Lower lobe of right lung (tissue), 2 donors: ENCODE measurements at regions not wholly inside any gene's neighbourhood (a gene's known extent, or its start where the extent isn't known, plus 50 kb on each side); places are given as distances from the start of the nearest gene placed in this dataset.

Experiments used
- ATAC-seq, 2 donors: fragments of 200-7000 bp; cut with Tn5 transposase; one replicate each; pipeline ENCODE4 v1.9.1; 2020 to 2022; ENCODE audit warnings: mild to moderate bottlenecking in 2 of 2, moderate library complexity in 2 of 2
- DNase-seq: peaks from one replicate; pipeline ENCODE4 v3.0.0-alpha.2; 2020
- H3K27ac ChIP-seq: fragments of 200-600 bp; one replicate; pipeline ENCODE4 v1.8.0; 2022
- H3K27me3 ChIP-seq: fragments of 200-600 bp; one replicate; pipeline ENCODE4 v1.8.0; 2022; ENCODE audit warnings: low read depth
- H3K36me3 ChIP-seq: fragments of 200-600 bp; one replicate; pipeline ENCODE4 v1.8.0; 2022; ENCODE audit warnings: mild to moderate bottlenecking
- H3K4me1 ChIP-seq: fragments of 200-600 bp; one replicate; pipeline ENCODE4 v1.8.0; 2022
- H3K4me3 ChIP-seq: fragments of 200-600 bp; one replicate; pipeline ENCODE4 v1.8.0; 2022; ENCODE audit warnings: mild to moderate bottlenecking
- H3K9me3 ChIP-seq: fragments of 200-600 bp; one replicate; pipeline ENCODE4 v1.8.0; 2022
- intact Hi-C: fragments of 100-400 bp; cut with DNase I; formaldehyde crosslinking; loops from one replicate; pipeline ENCODE4 v1.11.0; 2022
- TF ChIP-seq, protein P1 (sequence below): fragments of 200-600 bp; IDR thresholded peaks from one replicate; pipeline ENCODE4 v1.8.0; 2022; ENCODE audit warnings: antibody characterized with exemption, mild to moderate bottlenecking
- donor health status: DM: no; HTN: yes; CAD: no; lungs with severe emphysema.

DNA sequence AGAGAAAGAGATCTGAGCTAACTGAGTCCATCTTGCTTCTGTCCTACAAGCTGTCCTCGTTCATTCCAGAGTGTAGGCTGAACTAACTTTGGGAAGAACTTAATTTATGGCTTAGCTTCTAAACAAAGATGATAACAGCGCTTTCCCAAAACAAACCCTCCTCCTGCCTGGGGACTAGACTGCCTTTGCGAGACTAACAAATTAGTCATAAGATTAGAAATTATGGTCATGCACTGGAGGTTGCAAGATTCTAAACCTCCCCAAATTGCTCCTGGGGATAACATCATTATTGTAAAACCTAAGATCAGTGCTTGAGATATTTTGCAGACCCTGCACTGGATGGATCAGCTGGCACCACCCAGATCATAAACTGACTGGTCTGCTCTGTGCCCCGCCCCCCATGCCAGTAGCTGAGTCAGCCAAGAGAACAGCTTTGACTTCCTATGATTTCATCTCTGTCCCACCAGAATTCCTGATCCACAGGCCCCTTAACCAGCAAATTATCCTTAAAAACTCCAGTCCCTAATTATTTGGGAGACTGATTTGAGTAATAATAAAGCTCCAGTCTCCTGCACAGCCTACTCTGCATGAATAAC lies 883.3 kb downstream of the TRIML1 start:
- intact Hi-C loops: no loop called here
- H3K4me3 ChIP-seq: no peak overlapping the region
- no peaks in the 10 kb centered on the region for H3K36me3 ChIP-seq
- H3K9me3 ChIP-seq: no peaks in the 10 kb centered on the region
- no peak for DNase-seq
- ATAC-seq: no peak
- no peaks in the 10 kb centered on the region for H3K4me1 ChIP-seq
- TF ChIP-seq, protein P1, sequence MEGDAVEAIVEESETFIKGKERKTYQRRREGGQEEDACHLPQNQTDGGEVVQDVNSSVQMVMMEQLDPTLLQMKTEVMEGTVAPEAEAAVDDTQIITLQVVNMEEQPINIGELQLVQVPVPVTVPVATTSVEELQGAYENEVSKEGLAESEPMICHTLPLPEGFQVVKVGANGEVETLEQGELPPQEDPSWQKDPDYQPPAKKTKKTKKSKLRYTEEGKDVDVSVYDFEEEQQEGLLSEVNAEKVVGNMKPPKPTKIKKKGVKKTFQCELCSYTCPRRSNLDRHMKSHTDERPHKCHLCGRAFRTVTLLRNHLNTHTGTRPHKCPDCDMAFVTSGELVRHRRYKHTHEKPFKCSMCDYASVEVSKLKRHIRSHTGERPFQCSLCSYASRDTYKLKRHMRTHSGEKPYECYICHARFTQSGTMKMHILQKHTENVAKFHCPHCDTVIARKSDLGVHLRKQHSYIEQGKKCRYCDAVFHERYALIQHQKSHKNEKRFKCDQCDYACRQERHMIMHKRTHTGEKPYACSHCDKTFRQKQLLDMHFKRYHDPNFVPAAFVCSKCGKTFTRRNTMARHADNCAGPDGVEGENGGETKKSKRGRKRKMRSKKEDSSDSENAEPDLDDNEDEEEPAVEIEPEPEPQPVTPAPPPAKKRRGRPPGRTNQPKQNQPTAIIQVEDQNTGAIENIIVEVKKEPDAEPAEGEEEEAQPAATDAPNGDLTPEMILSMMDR: no peak
- no peaks in the 10 kb centered on the region for H3K27me3 ChIP-seq
- no peak overlapping the region for H3K27ac ChIP-seq

DNA sequence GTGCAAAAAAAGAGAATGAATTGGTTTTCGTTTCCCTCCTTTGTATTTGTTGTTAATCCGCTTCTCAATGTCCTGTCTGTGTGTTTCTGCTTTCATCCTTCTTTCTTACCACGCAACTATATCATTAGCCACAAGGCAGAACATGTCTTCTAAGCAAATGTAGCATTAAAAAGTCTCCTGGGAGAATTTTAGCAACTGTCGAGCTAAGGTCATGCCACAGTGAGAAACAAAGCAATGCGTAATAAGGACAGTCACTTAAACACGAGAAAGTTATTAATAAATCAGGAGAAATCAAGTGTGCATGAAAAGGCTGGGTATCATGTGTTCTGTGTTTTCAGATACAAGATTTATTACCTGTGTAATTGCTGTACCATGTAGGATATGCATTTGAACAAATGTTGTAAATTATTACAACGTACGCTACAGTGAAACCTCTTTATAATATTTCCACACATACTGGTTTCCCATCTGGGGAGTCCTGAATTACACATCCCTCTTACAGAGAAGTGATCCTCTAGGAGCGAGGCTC lies 890.8 kb downstream of the TRIML1 start:
- DNase-seq (no peak), ATAC-seq (no peak)
- H3K4me1 ChIP-seq: no peaks in the 10 kb centered on the region
- no peak overlapping the region for H3K4me3 ChIP-seq
- TF ChIP-seq, protein P1: no peak
- no peaks in the 10 kb centered on the region for H3K27me3 ChIP-seq
- intact Hi-C loops: no loop called here
- H3K36me3 ChIP-seq: no peaks in the 10 kb centered on the region
- no peaks in the 10 kb centered on the region for H3K9me3 ChIP-seq
- H3K27ac ChIP-seq: no peak overlapping the region

DNA sequence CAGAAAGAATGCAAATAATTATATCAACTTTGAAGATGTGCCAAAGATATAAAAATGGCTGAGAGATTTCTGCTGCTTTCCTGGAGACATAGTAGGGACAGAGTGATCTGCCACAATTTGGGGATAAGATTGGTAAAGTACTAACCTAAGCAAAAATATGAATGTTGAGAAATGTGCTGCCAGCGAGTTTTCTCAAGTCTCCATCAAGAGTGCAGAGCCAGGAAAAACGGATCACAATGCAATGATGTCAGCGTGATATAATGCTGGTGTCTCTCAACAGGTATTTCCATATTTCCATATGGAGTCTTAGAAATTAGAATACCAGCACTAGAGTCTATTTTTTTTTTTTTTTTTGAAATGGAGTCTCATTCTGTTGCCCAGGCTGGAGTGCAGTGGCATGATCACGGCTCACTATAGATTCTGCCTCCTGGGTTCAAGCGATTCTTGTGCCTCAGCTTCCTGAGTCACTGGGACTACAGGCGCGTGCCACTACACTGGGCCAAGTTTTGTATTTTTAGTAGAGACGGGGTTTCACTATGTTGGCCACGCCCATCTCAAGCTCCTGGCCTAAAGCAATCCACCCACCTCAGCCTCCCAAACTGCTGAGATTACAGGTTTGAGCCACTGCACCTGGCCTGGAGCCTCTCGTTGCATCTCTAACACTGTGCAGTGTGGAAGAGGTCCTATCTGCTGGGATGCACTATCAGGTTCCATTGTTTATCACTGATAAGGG lies 893.5 kb downstream of the TRIML1 start:
- TF ChIP-seq, protein P1: no peak
- Histone ChIP-seq H3K9me3 (no peaks in the 10 kb centered on the region), H3K36me3 (no peaks in the 10 kb centered on the region), H3K27ac (no peak overlapping the region), H3K27me3 (no peaks in the 10 kb centered on the region), H3K4me1 (no peaks in the 10 kb centered on the region), H3K4me3 (no peak overlapping the region)
- DNase-seq (no peak), ATAC-seq (no peak)
- intact Hi-C loops: no loop called here

DNA sequence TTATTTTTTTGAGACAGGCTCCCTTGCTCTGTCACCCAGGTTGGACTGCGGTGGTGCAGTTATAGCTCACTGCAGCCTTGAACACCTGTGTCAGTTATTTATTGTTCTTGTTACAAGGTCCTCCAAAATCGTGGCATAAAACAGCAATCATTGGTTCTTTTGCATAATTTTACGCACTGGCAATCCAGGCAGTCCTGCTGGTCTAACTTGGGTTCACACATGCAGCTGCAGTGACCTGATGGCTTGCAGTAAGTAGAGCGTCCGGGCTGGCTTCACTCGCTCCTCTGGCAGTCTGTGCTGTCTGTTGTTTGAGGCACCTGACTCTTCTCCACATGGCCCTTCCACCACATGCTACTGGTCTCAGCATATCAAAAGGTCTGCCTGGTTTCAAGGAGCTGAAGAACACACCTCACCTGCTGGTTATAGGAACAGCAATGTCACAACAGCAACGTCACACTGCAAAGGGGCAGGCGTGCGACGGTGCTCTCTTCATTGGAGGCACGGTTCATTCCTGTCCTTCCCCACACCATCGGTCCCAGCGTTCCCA lies 894.6 kb downstream of the TRIML1 start:
- H3K4me3 ChIP-seq: no peak overlapping the region
- H3K9me3 ChIP-seq: no peaks in the 10 kb centered on the region
- ATAC-seq (no peak), DNase-seq (no peak)
- no peaks in the 10 kb centered on the region for H3K27me3 ChIP-seq
- intact Hi-C loops: no loop called here
- H3K4me1 ChIP-seq: no peaks in the 10 kb centered on the region
- no peaks in the 10 kb centered on the region for H3K36me3 ChIP-seq
- H3K27ac ChIP-seq: no peak overlapping the region
- TF ChIP-seq, protein P1: no peak

DNA sequence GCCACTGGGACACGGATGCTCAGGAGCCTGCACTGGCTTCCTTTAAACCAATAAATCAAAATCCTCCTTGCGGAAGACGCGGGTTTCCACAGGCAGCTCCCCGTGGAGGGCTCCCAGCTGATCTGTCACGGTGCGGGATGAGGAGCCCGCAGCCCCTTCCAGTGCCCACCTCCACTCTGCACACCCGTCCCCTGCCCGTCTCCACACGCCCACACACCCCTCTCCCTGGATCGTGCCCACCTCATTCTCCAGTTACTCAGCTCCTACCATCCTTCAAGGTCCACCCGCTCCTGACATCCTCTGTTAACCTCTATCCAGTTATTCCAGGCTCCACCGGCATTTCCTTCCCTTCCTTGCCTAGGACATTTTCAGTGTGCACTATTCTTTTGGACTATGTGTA lies 895.9 kb downstream of the TRIML1 start:
- no peaks in the 10 kb centered on the region for H3K4me1 ChIP-seq
- no peak overlapping the region for H3K27ac ChIP-seq
- intact Hi-C loops: no loop called here
- DNase-seq (no peak), ATAC-seq (peak in 1 of 2 donors; percentile 39)
- no peaks in the 10 kb centered on the region for H3K27me3 ChIP-seq
- TF ChIP-seq, protein P1: no peak
- H3K36me3 ChIP-seq: no peaks in the 10 kb centered on the region
- no peaks in the 10 kb centered on the region for H3K9me3 ChIP-seq
- H3K4me3 ChIP-seq: no peak overlapping the region
